GM23248 (cell line): ENCODE measurements at regions not wholly inside any gene's neighbourhood (a gene's known extent, or its start where the extent isn't known, plus 50 kb on each side); places are given as distances from the start of the nearest gene placed in this dataset.

Source experiments
- DNase-seq: peaks from one replicate; pipeline ENCODE4 v3.0.0-alpha.2; 2015
- H2AFZ ChIP-seq: fragments of 200-600 bp; sonication (generic); 2 replicates; pipeline ENCODE4 v1.6.1; 2016; ENCODE audit warnings: antibody characterized with exemption
- H3F3A ChIP-seq: fragments of 200-600 bp; sonication (generic); 2 replicates; pipeline ENCODE4 v1.6.1; 2016; ENCODE audit warnings: mild to moderate bottlenecking, antibody characterized with exemption, mixed run types; ENCODE audit not compliant: insufficient read depth
- H3K27ac ChIP-seq: fragments of 200-600 bp; sonication (generic); 2 replicates; pipeline ENCODE4 v1.5.1; 2016; ENCODE audit warnings: mild to moderate bottlenecking
- H3K27me3 ChIP-seq: fragments of 200-600 bp; sonication (generic); replicated peaks from 2 replicates; pipeline ENCODE4 v1.6.1; 2016; ENCODE audit warnings: mild to moderate bottlenecking; ENCODE audit not compliant: insufficient read depth
- H3K36me3 ChIP-seq: fragments of 200-600 bp; sonication (generic); 2 replicates; pipeline ENCODE4 v1.6.1; 2016; ENCODE audit warnings: low read depth, mild to moderate bottlenecking
- H3K4me1 ChIP-seq: fragments of 200-600 bp; sonication (generic); 2 replicates; pipeline ENCODE4 v1.6.1; 2016; ENCODE audit warnings: mild to moderate bottlenecking; ENCODE audit not compliant: insufficient read depth
- H3K4me2 ChIP-seq: fragments of 200-600 bp; sonication (generic); one replicate; pipeline ENCODE4 v1.6.1; 2016; ENCODE audit warnings: mild to moderate bottlenecking; ENCODE audit not compliant: unreplicated experiment
- H3K4me3 ChIP-seq: fragments of 200-600 bp; sonication (generic); 2 replicates; pipeline ENCODE4 v1.5.1; 2016; ENCODE audit warnings: mild to moderate bottlenecking
- H3K79me2 ChIP-seq: fragments of 200-600 bp; sonication (generic); 2 replicates; pipeline ENCODE4 v1.6.1; 2016; ENCODE audit warnings: mild to moderate bottlenecking; ENCODE audit not compliant: insufficient read depth
- H3K9ac ChIP-seq: fragments of 200-600 bp; sonication (generic); 2 replicates; pipeline ENCODE4 v1.6.1; 2016; ENCODE audit warnings: mild to moderate bottlenecking
- H3K9me2 ChIP-seq: fragments of 200-600 bp; sonication (generic); 2 replicates; pipeline ENCODE4 v1.6.1; 2016; ENCODE audit warnings: mixed run types, mild to moderate bottlenecking, moderate library complexity; ENCODE audit not compliant: insufficient read depth
- H3K9me3 ChIP-seq: fragments of 200-600 bp; sonication (generic); one replicate; pipeline ENCODE4 v1.6.1; 2017; ENCODE audit warnings: low read depth
- H4K20me1 ChIP-seq: fragments of 200-600 bp; sonication (generic); 2 replicates; pipeline ENCODE4 v1.6.0; 2016; ENCODE audit not compliant: insufficient read depth
- EZH2 ChIP-seq: fragments of 200-600 bp; sonication (generic); IDR thresholded peaks from 2 replicates; pipeline ENCODE4 v1.6.1; 2018; ENCODE audit warnings: antibody characterized with exemption, mild to moderate bottlenecking; ENCODE audit not compliant: insufficient read depth, poor library complexity, severe bottlenecking
- EZH2phosphoT487 ChIP-seq: fragments of 200-600 bp; sonication (generic); IDR thresholded peaks from 2 replicates; pipeline ENCODE4 v1.6.1; 2018; ENCODE audit warnings: antibody characterized with exemption, moderate library complexity, mild to moderate bottlenecking, low read depth; ENCODE audit not compliant: insufficient read depth
- WGBS, 2 experiments: methylation state at CpG; one replicate each; pipeline ENCODE4 v1.1.6; 2015 to 2017; ENCODE audit warnings: low lambda C conversion rate in 2 of 2, low coverage in 1 of 2; ENCODE audit errors: missing lambda C conversion rate in 2 of 2; 5-methylcytosine and 5-hydroxymethylcytosine counted together
- in situ Hi-C: fragments of 300-500 bp; cut with MboI; formaldehyde crosslinking; loops from 2 replicates; pipeline ENCODE4 v1.15.0; 2020

GRCh38 chr13:61078976-61079770 is 336.5 kb downstream of the PCDH20 start:
- in situ Hi-C loops: no loop called here
- H3K4me2 ChIP-seq: no peak overlapping the region

GRCh38 chr13:61052175-61052574 is 363.5 kb downstream of the PCDH20 start:
- no peaks in the 10 kb centered on the region for H3K4me1 ChIP-seq
- H3K27me3 ChIP-seq: no peaks in the 10 kb centered on the region
- no peak overlapping the region for H2AFZ ChIP-seq
- H3K9me3 ChIP-seq: no peaks in the 10 kb centered on the region
- no peaks in the 10 kb centered on the region for H3F3A ChIP-seq
- H3K27ac ChIP-seq: no peak overlapping the region
- no peak overlapping the region for H3K4me2 ChIP-seq
- in situ Hi-C loops: no loop called here
- no peak overlapping the region for H3K9ac ChIP-seq
- no peaks in the 10 kb centered on the region for H3K9me2 ChIP-seq
- TF ChIP-seq EZH2phosphoT487 (no peak), EZH2 (no peak)
- WGBS, 2 experiments: 3 to 5% methylated on average over 1 of the region's 1 CpG
- no peaks in the 10 kb centered on the region for H4K20me1 ChIP-seq
- no peaks in the 10 kb centered on the region for H3K36me3 ChIP-seq
- H3K4me3 ChIP-seq: no peak overlapping the region
- no peaks in the 10 kb centered on the region for H3K79me2 ChIP-seq
- no peak for DNase-seq

More at GRCh38 chr13:61078976-61079770, 336.5 kb downstream of the PCDH20 start:
- H3K79me2 ChIP-seq: no peaks in the 10 kb centered on the region
- 5 to 9% methylated on average over 4 of the region's 4 CpGs for WGBS, 2 experiments
- H2AFZ ChIP-seq: no peak overlapping the region
- no peaks in the 10 kb centered on the region for H3K36me3 ChIP-seq
- no peak overlapping the region for H3K9ac ChIP-seq
- H4K20me1 ChIP-seq: no peaks in the 10 kb centered on the region
- no peak for DNase-seq
- TF ChIP-seq EZH2phosphoT487 (no peak), EZH2 (no peak)
- H3K27me3 ChIP-seq: no peaks in the 10 kb centered on the region
- no peak overlapping the region for H3K4me3 ChIP-seq
- no peaks in the 10 kb centered on the region for H3F3A ChIP-seq
- no peak overlapping the region for H3K27ac ChIP-seq
- H3K9me2 ChIP-seq: no peaks in the 10 kb centered on the region
- H3K9me3 ChIP-seq: no peaks in the 10 kb centered on the region
- no peaks in the 10 kb centered on the region for H3K4me1 ChIP-seq

- no peaks in the 10 kb centered on the region for H3K36me3 ChIP-seq
- H3K4me2 ChIP-seq: no peak overlapping the region
- H3K9ac ChIP-seq: no peak overlapping the region
- no peak for DNase-seq
- TF ChIP-seq EZH2: no peak
- no peak for TF ChIP-seq EZH2phosphoT487
- H3K79me2 ChIP-seq: no peaks in the 10 kb centered on the region
- no peaks in the 10 kb centered on the region for H3K4me1 ChIP-seq
- H3K27me3 ChIP-seq: no peaks in the 10 kb centered on the region
- no peak overlapping the region for H3K27ac ChIP-seq
- in situ Hi-C loops: no loop called here
- no peaks in the 10 kb centered on the region for H4K20me1 ChIP-seq
- no peaks in the 10 kb centered on the region for H3K9me2 ChIP-seq
- H3K4me3 ChIP-seq: no peak overlapping the region
- WGBS, 2 experiments: 7 to 14% methylated on average over 2 of the region's 2 CpGs
- H3K9me3 ChIP-seq: no peaks in the 10 kb centered on the region
- H3F3A ChIP-seq: no peaks in the 10 kb centered on the region
- no peak overlapping the region for H2AFZ ChIP-seq
These were observed 370.4 kb downstream of the PCDH20 start for GRCh38 chr13:61045251-61045650.

- H2AFZ ChIP-seq: no peak overlapping the region
- no peaks in the 10 kb centered on the region for H3K36me3 ChIP-seq
- H3K27ac ChIP-seq: no peak overlapping the region
- H4K20me1 ChIP-seq: no peaks in the 10 kb centered on the region
- DNase-seq: no peak
- H3K4me3 ChIP-seq: no peak overlapping the region
- H3K9ac ChIP-seq: no peak overlapping the region
- H3K4me2 ChIP-seq: no peak overlapping the region
- in situ Hi-C loops: no loop called here
- TF ChIP-seq EZH2phosphoT487 (no peak), EZH2 (no peak)
- 2 to 5% methylated on average over 2 of the region's 2 CpGs for WGBS, 2 experiments
- no peaks in the 10 kb centered on the region for H3F3A ChIP-seq
- no peaks in the 10 kb centered on the region for H3K79me2 ChIP-seq
- no peaks in the 10 kb centered on the region for H3K9me3 ChIP-seq
- no peaks in the 10 kb centered on the region for H3K9me2 ChIP-seq
- no peaks in the 10 kb centered on the region for H3K4me1 ChIP-seq
- no peaks in the 10 kb centered on the region for H3K27me3 ChIP-seq
These were observed 375.5 kb downstream of the PCDH20 start for GRCh38 chr13:61040181-61040580.
